Activated naive CD8-positive, alpha-beta T cell treated with anti-CD3 and anti-CD28 coated beads, Interleukin-2, amount 50 U/mL, for 24 hours (primary cell): ENCODE measurements at regions not wholly inside any gene's neighbourhood (a gene's known extent, or its start where the extent isn't known, plus 50 kb on each side); places are given as distances from the start of the nearest gene placed in this dataset.
"Not testable (repeated sequence)": the region's sequence is repeated elsewhere in the genome, so short reads cannot be mapped to it uniquely, and the experiment has no call there.

Source experiments
- ATAC-seq: fragments of 150-1000 bp; cut with Tn5 transposase; one replicate; pipeline ENCODE4 v1.10.0; 2021
- DNase-seq: peaks from one replicate; pipeline ENCODE4 v3.0.0; 2021
- H3K27ac Mint-ChIP-seq: one replicate; pipeline ENCODE4 v1.8.0; 2021; ENCODE audit warnings: mild to moderate bottlenecking, mixed read lengths
- H3K27me3 Mint-ChIP-seq: one replicate; pipeline ENCODE4 v1.8.0; 2021; ENCODE audit warnings: mixed read lengths
- H3K36me3 Mint-ChIP-seq: one replicate; pipeline ENCODE4 v1.8.0; 2021; ENCODE audit warnings: low read depth, mixed read lengths
- H3K4me1 Mint-ChIP-seq: one replicate; pipeline ENCODE4 v1.8.0; 2021; ENCODE audit warnings: mixed read lengths
- H3K4me3 Mint-ChIP-seq: one replicate; pipeline ENCODE4 v1.8.0; 2021; ENCODE audit warnings: mild to moderate bottlenecking, moderate library complexity, mixed read lengths
- H3K9me3 Mint-ChIP-seq: one replicate; pipeline ENCODE4 v1.8.0; 2021; ENCODE audit warnings: mixed read lengths

GRCh38 chr7:113202284-113202683 is 83.9 kb upstream of the SMIM30 start:
- Mint-ChIP-seq H3K27ac (no peak overlapping the region), H3K4me3 (no peak overlapping the region), H3K4me1 (no peaks in the 10 kb centered on the region), H3K27me3 (peaks cover 6% of the 10 kb centered on the region), H3K36me3 (no peaks in the 10 kb centered on the region), H3K9me3 (no peaks in the 10 kb centered on the region)
- ATAC-seq (no peak), DNase-seq (no peak)

DNA sequence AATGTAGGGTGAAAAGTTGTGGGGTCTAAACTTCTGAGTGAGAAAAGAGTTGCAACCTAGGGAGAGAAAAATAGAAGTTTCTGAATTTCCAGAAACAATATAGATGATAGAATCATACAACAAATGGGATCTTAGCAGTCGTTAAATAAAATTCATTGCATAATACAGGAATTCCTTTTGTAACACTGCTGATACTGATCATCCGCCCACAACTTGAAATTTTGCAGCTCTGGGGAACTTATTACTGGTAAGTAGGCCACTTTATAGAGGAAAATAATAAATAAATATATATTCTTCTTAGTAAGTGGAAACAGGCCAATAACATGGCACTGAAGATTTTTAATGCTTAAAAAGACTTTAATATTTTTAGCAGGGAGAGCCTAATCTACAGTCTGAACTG is 81.9 kb upstream of the SMIM30 start:
- no peak for ATAC-seq
- Mint-ChIP-seq H3K36me3 (no peaks in the 10 kb centered on the region), H3K9me3 (no peaks in the 10 kb centered on the region), H3K4me3 (no peak overlapping the region), H3K27me3 (peaks cover 6% of the 10 kb centered on the region), H3K27ac (no peak overlapping the region), H3K4me1 (no peaks in the 10 kb centered on the region)
- no peak for DNase-seq

GRCh38 chr7:113199841-113200240 is 81.5 kb upstream of the SMIM30 start:
- DNase-seq (no peak), ATAC-seq (no peak)
- Mint-ChIP-seq H3K9me3 (no peaks in the 10 kb centered on the region), H3K36me3 (no peaks in the 10 kb centered on the region), H3K27ac (no peak overlapping the region), H3K27me3 (peaks cover 6% of the 10 kb centered on the region), H3K4me3 (no peak overlapping the region), H3K4me1 (no peaks in the 10 kb centered on the region)

DNA sequence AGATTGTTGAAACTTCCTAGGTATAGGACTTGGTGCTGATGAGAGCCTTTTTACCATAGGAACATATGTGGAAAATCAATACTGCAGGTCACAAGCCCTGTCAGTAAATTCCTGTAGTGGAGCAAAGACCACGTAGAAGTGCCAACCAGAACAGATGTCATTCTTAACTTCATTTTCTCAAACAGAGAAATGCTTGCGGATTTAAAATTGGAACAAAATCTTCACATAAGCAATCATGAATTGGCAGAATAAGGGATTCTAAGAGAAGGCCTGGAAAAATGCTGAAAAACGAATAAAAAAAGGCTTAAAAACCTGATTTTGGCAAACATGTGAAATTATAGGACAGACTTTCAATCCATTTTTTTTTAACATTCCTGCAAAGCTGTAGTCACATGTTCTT is 80.8 kb upstream of the SMIM30 start:
- no peaks in the 10 kb centered on the region for H3K4me1 Mint-ChIP-seq
- no peaks in the 10 kb centered on the region for H3K9me3 Mint-ChIP-seq
- no peaks in the 10 kb centered on the region for H3K36me3 Mint-ChIP-seq
- H3K4me3 Mint-ChIP-seq, result no peak overlapping the region
- H3K27me3 Mint-ChIP-seq, result peaks cover 6% of the 10 kb centered on the region
- H3K27ac Mint-ChIP-seq, result no peak overlapping the region
- no peak for ATAC-seq
- DNase-seq, result no peak

DNA sequence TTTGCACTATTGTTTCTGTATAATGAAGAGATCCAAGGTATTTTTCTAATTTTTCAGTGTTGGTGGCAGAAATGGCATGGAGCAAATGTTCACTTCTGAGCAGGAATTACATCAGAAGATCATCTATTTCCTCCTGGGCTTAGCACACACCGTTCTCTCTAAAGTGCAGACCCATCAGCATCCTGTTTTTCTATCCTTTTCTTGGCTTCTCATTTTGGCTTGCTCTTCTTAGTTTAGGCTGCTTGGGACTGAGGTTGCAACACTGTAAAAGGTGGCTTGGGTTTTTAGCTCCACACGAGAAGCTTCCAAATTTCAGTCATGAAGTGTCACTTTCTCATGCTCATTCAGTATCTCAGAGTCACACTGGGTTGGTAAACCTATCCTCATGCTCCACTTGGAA is 79.9 kb upstream of the SMIM30 start:
- H3K27ac Mint-ChIP-seq, result no peak overlapping the region
- no peaks in the 10 kb centered on the region for H3K9me3 Mint-ChIP-seq
- ATAC-seq (no peak), DNase-seq (no peak)
- H3K4me1 Mint-ChIP-seq, result no peaks in the 10 kb centered on the region
- no peak overlapping the region for H3K4me3 Mint-ChIP-seq
- H3K36me3 Mint-ChIP-seq, result no peaks in the 10 kb centered on the region
- peaks cover 6% of the 10 kb centered on the region for H3K27me3 Mint-ChIP-seq

GRCh38 chr7:113197274-113197673 is 78.9 kb upstream of the SMIM30 start:
- ATAC-seq, result no peak
- Mint-ChIP-seq H3K27me3 (peaks cover 4% of the 10 kb centered on the region), H3K4me3 (no peak overlapping the region), H3K36me3 (no peaks in the 10 kb centered on the region), H3K27ac (no peak overlapping the region), H3K4me1 (no peaks in the 10 kb centered on the region), H3K9me3 (no peaks in the 10 kb centered on the region)
- DNase-seq, result no peak

GRCh38 chr7:113188396-113188795 is 70.0 kb upstream of the SMIM30 start:
- Mint-ChIP-seq H3K36me3 (no peaks in the 10 kb centered on the region), H3K27ac (no peak overlapping the region), H3K4me1 (no peaks in the 10 kb centered on the region), H3K4me3 (no peak overlapping the region), H3K27me3 (peaks cover 3% of the 10 kb centered on the region), H3K9me3 (no peaks in the 10 kb centered on the region)
- DNase-seq (no peak), ATAC-seq (no peak)

- Mint-ChIP-seq H3K36me3 (no peaks in the 10 kb centered on the region), H3K9me3 (no peaks in the 10 kb centered on the region), H3K27me3 (peaks cover 2% of the 10 kb centered on the region), H3K27ac (no peak overlapping the region), H3K4me1 (no peaks in the 10 kb centered on the region), H3K4me3 (no peak overlapping the region)
- ATAC-seq, result no peak
- DNase-seq, result no peak
Observed at GRCh38 chr7:113179313-113179712, 61.0 kb upstream of the SMIM30 start.

GRCh38 chr7:113176836-113177235 is 58.5 kb upstream of the SMIM30 start:
- no peaks in the 10 kb centered on the region for H3K9me3 Mint-ChIP-seq
- H3K27ac Mint-ChIP-seq, result no peak overlapping the region
- no peaks in the 10 kb centered on the region for H3K4me1 Mint-ChIP-seq
- H3K36me3 Mint-ChIP-seq, result no peaks in the 10 kb centered on the region
- no peak overlapping the region for H3K4me3 Mint-ChIP-seq
- ATAC-seq, result no peak
- H3K27me3 Mint-ChIP-seq, result peaks cover 2% of the 10 kb centered on the region
- no peak for DNase-seq

DNA sequence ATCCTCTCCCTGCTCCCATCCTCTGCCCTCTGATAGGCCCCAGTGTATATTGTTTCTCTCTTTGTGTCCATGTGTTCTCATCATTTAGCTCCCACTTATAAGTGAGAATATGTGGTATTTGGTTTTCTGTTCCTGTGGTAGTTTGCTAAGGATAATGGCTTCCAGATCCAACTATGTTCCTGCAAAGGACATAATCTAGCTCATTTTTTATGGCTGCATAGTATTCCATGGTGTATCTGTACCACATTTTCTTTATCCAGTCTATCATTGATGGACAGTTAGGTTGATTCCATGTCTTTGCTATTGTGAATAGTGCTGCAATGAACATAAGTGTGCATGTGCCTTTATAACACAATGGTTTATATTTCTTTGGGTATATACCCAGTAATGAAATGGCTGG is 57.8 kb upstream of the SMIM30 start:
- not testable (repeated sequence) for H3K4me3 Mint-ChIP-seq, H3K27me3 Mint-ChIP-seq, H3K36me3 Mint-ChIP-seq, H3K27ac Mint-ChIP-seq, ATAC-seq, DNase-seq, H3K9me3 Mint-ChIP-seq, H3K4me1 Mint-ChIP-seq

- DNase-seq, result no peak
- no peak overlapping the region for H3K27ac Mint-ChIP-seq
- H3K4me3 Mint-ChIP-seq, result no peak overlapping the region
- no peaks in the 10 kb centered on the region for H3K4me1 Mint-ChIP-seq
- H3K27me3 Mint-ChIP-seq, result peaks cover 4% of the 10 kb centered on the region
- H3K9me3 Mint-ChIP-seq, result no peaks in the 10 kb centered on the region
- no peaks in the 10 kb centered on the region for H3K36me3 Mint-ChIP-seq
- ATAC-seq, result no peak
Observed at GRCh38 chr7:113175525-113176104, 57.3 kb upstream of the SMIM30 start.

GRCh38 chr7:113172726-113173125 is 54.4 kb upstream of the SMIM30 start:
- no peaks in the 10 kb centered on the region for H3K4me1 Mint-ChIP-seq
- no peak for DNase-seq
- H3K27ac Mint-ChIP-seq, result no peak overlapping the region
- H3K4me3 Mint-ChIP-seq, result no peak overlapping the region
- peaks cover 7% of the 10 kb centered on the region for H3K27me3 Mint-ChIP-seq
- no peaks in the 10 kb centered on the region for H3K9me3 Mint-ChIP-seq
- no peaks in the 10 kb centered on the region for H3K36me3 Mint-ChIP-seq
- no peak for ATAC-seq

DNA sequence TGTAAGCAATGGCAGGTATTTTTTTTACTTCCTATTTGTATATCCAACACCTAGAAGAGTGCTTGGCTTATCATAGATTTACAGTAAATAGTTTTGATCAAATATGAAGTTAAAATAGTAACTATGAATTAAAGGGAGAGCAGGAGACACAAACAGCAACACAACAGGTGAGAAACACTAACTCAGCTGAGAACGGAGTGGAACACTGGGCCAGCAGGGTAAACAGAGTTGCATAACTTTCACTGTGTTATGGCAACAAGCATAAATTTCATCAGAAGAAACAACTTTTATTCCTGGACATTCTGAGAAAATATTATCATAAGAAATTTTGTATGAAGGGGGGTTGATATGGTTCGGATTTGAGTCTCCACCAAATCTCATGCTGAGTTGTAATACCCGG is 52.2 kb upstream of the SMIM30 start:
- no peaks in the 10 kb centered on the region for H3K36me3 Mint-ChIP-seq
- no peak overlapping the region for H3K4me3 Mint-ChIP-seq
- H3K9me3 Mint-ChIP-seq, result peaks cover 5% of the 10 kb centered on the region
- no peaks in the 10 kb centered on the region for H3K4me1 Mint-ChIP-seq
- H3K27me3 Mint-ChIP-seq, result peaks cover 6% of the 10 kb centered on the region
- no peak for ATAC-seq
- no peak overlapping the region for H3K27ac Mint-ChIP-seq
- DNase-seq, result no peak
